Fibroblast of skin of scalp (primary cell): ENCODE measurements at regions not wholly inside any gene's neighbourhood (a gene's known extent, or its start where the extent isn't known, plus 50 kb on each side); places are given as distances from the start of the nearest gene placed in this dataset.

Source experiments
- DNase-seq: peaks from one replicate; pipeline ENCODE4 v3.0.0-alpha.2; 2013

GRCh38 chr2:6676776-6677175 lies 188.9 kb downstream of the CMPK2 start:
- DNase-seq, result peak; percentile 36

- DNase-seq, result no peak
Observed at GRCh38 chr2:6679471-6679870, 186.2 kb downstream of the CMPK2 start.

GRCh38 chr2:6683516-6683915 lies 182.2 kb downstream of the CMPK2 start:
- DNase-seq, result no peak

GRCh38 chr2:6685447-6685846 lies 180.3 kb downstream of the CMPK2 start:
- no peak for DNase-seq

- peak; percentile 32 for DNase-seq
Observed at GRCh38 chr2:6692056-6692455, 173.7 kb downstream of the CMPK2 start.

GRCh38 chr2:6692819-6693218 lies 172.9 kb downstream of the CMPK2 start:
- DNase-seq, result no peak

GRCh38 chr2:6694555-6694954 lies 171.2 kb downstream of the CMPK2 start:
- DNase-seq, result no peak

- no peak for DNase-seq
Observed at GRCh38 chr2:6700335-6700734, 165.4 kb downstream of the CMPK2 start.

GRCh38 chr2:6704077-6704476 lies 161.6 kb downstream of the CMPK2 start:
- DNase-seq, result no peak

- no peak for DNase-seq
Observed at GRCh38 chr2:6721395-6721794, 144.3 kb downstream of the CMPK2 start.

- no peak for DNase-seq
Observed at GRCh38 chr2:6722574-6722973, 143.1 kb downstream of the CMPK2 start.

GRCh38 chr2:6723865-6724604 lies 141.7 kb downstream of the CMPK2 start:
- DNase-seq, result no peak

- DNase-seq, result no peak
Observed at GRCh38 chr2:6724605-6725140, 141.0 kb downstream of the CMPK2 start.

GRCh38 chr2:6728156-6728555 lies 137.6 kb downstream of the CMPK2 start:
- DNase-seq, result no peak

GRCh38 chr2:6730003-6730402 lies 135.7 kb downstream of the CMPK2 start:
- no peak for DNase-seq

- no peak for DNase-seq
Observed at GRCh38 chr2:6730649-6731532, 134.8 kb downstream of the CMPK2 start.

- DNase-seq, result no peak
Observed at GRCh38 chr2:6739547-6739946, 126.2 kb downstream of the CMPK2 start.

GRCh38 chr2:6741229-6741628 lies 124.5 kb downstream of the CMPK2 start:
- DNase-seq, result peak; percentile 6

- DNase-seq, result no peak
Observed at GRCh38 chr2:6744038-6744437, 121.7 kb downstream of the CMPK2 start.

GRCh38 chr2:6747433-6747832 lies 118.3 kb downstream of the CMPK2 start:
- no peak for DNase-seq

GRCh38 chr2:6748406-6749067 lies 117.2 kb downstream of the CMPK2 start:
- DNase-seq, result no peak

GRCh38 chr2:6749962-6750361 lies 115.7 kb downstream of the CMPK2 start:
- DNase-seq, result peak; percentile 39
